ENCODE measurements at regions not wholly inside any gene's neighbourhood (a gene's known extent, or its start where the extent isn't known, plus 50 kb on each side); places are given as distances from the start of the nearest gene placed in this dataset.

GRCh38 chr6:50520326-50521266 lies 192.7 kb upstream of the TFAP2D start:
- TF ChIP-seq POLR2A (IDR thresholded peaks at IDR 0.05) = no peak
- no peak for TF ChIP-seq CTCF (IDR thresholded peaks at IDR 0.05)

Measured in esophagus squamous epithelium (tissue), 4 donors.